Head of caudate nucleus (tissue), 42 donors: ENCODE measurements at regions not wholly inside any gene's neighbourhood (a gene's known extent, or its start where the extent isn't known, plus 50 kb on each side); places are given as distances from the start of the nearest gene placed in this dataset.

Experiments used
- DNase-seq, 42 donors: peaks; one replicate each; pipeline versions ENCODE4 v3.0.0 to v3.0.0-alpha.2; 2020 to 2021; ENCODE audit warnings: mixed read lengths in 7 of 42
- intact Hi-C: fragments of 100-400 bp; cut with DNase I; formaldehyde crosslinking; loops from one replicate; pipeline ENCODE4 v1.15.0; 2022

DNA sequence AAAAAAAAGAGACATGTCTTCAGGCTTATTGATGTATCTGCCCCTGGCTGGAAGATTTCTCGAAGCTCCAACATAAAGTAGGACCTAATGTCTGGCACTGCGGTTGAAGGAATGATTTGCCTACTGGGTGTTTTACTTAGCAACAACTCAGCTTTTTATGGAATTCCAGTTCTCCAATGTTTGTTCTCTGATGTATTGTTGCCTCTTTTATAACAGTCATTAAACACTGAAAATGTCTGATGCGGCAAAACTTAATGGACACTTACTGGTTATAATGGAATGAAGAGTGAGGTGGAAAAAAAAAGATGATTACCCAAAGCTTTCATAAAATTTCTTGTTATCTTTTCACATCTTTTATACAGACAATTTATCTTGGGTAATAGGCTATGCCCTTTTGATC is 75.6 kb upstream of the ZFP42 start:
- DNase-seq = no peak
- intact Hi-C loops = no loop called here

DNA sequence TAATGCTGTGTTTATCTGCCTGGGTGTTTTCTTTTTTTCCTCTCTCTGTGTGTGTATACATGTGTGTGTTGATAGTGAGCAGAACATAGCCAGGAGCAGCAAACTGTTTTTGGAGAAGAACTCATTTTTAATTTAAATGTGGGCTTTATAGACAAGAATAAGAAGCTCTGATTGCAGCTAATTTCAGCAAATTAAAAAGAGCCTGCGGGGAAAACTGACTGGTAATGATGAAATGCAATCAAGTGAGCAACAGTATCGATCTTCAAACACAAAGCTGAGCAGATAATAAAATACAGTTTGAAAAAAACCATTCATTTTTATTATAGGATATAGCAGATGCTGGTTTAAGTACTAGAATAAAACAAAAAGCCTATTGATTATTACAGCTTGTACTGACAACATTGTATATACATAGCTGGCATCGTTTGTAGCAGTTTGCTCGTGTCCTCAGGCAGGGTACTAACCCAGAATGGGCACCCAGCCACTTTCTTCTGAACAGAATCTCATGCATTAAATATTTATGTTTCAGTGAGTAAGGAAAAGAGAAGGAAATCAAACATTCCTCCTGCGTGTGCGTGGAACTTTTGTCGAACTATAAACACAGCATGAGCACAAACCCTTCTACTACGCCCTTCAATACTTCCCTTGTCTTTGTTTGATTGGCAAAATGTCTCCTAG is 73.5 kb upstream of the ZFP42 start:
- intact Hi-C loops = no loop called here
- DNase-seq = no peak

DNA sequence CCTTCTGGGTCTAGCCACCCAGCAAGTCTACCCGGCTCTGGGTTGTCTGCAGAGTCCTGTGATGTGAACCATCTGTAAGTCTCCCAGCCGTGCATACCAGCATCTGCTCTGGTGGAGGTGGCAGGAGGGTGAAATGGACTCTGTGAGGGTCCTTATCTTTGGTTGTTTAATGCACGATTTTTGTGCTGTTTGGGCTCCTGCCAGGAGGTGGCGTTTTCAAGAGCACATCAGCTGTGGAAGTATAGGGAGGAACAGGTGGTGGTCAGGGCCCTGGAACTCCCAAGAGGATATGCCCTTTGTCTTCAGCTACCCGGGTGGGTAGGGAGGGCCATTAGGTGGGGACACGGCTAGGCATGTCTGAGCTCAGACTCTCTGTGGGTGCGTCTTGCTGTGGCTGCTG is 66.5 kb upstream of the ZFP42 start:
- DNase-seq = no peak
- intact Hi-C loops = no loop called here

DNA sequence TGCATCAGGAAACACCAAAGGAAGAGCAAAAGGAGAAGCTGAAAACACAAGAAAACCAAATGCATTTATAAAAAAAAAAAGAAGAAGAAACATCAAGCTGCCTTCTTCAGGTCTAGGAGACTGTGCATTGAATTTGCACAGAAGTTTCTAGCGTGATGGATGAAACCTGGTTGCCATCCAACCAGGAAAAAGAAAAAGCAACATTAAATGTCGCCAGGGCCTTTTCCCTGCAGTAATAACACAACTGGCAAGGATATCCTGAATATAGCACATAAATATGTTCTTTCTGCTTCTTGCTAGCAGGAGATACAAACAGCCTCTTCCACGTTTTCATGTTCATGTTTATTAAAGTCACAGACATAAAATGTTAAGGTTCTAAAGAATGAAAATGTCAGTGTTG is 60.8 kb upstream of the ZFP42 start:
- intact Hi-C loops = no loop called here
- no peak for DNase-seq

DNA sequence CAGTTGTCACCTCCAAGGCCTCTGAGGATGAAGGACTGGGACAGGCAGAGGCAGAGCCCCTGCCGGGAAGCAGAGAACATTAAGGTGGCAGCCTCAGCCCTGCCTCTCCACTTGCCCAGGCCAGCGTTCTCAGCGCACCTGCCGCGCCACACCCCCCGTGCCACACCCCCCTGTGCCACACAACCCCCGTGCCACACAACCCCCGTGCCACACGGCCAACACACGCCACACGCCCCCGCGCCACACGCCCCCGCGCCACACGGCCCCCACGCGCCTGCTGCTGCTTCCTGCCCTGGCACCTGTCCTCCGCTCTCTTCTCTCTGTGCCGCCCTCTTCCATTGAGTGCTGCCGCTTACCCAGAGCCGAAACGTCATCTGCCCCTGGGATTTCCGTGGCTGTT is 58.0 kb upstream of the ZFP42 start:
- intact Hi-C loops = no loop called here
- DNase-seq = no peak

DNA sequence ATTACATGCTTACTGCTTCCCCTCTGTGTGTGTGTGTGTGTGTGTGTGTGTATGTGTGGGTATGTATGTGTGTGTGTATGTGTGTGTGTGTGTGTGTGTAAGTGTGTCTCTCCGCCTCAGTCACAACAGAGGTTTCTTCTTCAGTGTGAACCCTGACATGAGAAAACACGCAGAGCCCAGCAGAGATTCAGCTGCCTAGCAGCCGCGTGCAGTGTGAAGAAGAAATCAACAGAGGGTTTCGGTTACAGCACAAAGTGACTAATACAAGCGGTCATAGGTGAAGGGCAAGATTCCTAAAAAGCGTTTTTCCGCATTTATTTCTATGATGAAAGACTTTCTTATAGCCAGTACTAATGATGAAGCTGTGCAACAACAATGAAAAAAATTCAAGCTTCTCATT is 55.3 kb upstream of the ZFP42 start:
- no peak for DNase-seq
- intact Hi-C loops = no loop called here

DNA sequence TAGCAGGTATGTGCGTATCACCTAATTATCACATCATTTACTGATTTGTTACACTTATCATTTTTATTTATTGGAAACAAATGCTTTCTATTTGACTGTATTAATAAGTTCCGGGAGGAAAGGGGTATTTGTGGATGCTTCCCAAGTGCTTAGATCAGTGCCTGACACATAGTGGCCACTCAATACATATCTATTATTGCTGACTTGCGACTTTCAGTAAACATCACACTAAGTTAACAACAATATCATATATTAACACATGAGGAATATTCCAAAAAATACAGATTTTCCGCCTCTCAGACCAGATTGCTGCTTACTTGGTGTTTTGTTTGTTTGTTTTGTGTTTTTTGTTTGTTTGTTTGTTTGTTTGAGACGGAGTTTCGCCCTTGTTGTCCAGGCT is 52.6 kb upstream of the ZFP42 start:
- DNase-seq = no peak
- intact Hi-C loops = no loop called here

DNA sequence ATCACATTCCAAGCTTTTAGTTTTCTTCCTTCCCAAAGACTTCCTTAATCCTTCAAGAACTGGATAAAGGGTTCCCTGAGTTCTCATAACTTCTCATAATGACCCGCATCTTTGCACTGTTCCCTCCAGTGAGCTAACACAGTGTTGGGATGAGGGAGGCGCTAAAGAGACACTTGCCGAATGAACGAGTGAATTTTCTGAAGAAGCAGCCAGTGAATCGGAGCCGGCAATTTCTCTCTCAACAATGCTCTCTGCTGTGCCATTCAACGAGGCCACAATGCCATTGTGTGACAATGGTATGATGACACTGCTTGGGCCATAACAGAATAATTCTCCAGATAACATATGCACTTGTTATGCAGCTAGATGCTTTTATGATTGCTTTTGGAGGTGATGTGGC is 51.4 kb upstream of the ZFP42 start:
- DNase-seq = peak in 27 of 42 donors; percentile 10 to 71 (median 41)
- intact Hi-C loops = no loop called here
